Hematopoietic multipotent progenitor cell (in vitro differentiated cells): ENCODE measurements at regions not wholly inside any gene's neighbourhood (a gene's known extent, or its start where the extent isn't known, plus 50 kb on each side); places are given as distances from the start of the nearest gene placed in this dataset.
"Not testable (repeated sequence)": the region's sequence is repeated elsewhere in the genome, so short reads cannot be mapped to it uniquely, and the experiment has no call there.

ENCODE experiments used
- DNase-seq, 3 donors: peaks; one replicate each; pipeline ENCODE4 v3.0.0-alpha.2; 2011 to 2015; ENCODE audit warnings: low read depth in 2 of 3, low spot score in 2 of 3

DNA sequence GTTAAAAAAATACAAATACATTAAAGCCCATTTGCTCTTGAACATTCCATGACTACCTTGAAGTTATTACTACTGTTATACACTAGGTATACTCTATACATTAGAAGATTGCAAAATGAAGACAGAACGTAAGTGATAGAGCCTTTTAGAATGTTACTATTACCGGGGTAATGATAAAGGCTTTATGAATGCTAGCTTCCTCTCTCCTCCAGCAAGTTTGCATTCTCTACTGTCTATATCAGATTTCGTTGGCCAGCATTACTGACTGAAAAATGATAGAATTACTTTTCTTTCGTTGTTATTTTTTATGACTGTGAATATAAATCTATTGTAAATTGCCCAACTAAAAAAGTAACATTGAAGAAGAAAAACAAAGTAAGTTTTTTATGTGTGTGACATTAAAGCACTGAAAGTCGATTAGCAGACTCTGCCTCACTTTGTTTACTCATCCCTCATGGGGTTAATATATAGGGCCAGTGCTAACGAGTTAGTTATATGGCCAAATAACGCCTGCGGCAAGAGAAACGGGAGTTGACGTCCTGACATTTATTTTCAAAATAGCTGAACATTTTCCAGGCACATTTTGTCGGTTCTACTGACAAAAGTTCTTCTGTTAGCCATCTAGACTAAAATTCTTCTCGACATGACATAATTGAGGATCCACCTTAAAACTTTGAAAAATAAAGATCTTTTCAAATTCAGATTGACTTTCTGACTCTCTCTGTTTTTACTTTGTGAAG lies 163.8 kb upstream of the KITLG start:
- DNase-seq = no peak

DNA sequence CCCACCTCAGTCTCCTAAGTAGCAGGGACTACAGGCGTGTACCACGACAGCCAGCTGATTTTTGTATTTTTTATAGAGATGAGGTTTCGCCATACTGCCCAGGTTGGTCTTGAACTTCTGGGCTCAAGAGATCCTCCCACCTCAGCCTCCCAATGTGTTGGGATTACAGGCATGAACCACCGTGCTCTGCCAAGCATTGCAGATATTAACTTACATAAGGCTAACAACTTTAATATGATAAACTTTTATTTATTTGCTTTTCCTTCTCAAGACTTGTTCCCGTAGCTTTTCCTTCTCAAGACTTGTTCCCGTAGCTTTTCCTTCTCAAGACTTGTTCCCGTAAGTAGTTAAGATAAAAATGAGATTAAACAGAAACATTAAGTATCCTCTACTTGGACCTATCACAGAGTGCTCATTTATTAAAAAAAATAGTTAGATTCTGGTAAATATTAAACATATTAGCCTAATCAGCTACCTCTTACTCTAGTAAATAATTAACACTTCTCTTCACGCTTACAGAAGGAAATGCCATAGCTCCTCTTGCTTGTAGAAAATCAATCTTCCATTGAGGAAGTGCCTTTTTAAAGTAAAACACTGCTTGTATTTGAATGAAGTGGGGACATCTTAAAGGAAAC lies 157.7 kb upstream of the KITLG start:
- no peak for DNase-seq

DNA sequence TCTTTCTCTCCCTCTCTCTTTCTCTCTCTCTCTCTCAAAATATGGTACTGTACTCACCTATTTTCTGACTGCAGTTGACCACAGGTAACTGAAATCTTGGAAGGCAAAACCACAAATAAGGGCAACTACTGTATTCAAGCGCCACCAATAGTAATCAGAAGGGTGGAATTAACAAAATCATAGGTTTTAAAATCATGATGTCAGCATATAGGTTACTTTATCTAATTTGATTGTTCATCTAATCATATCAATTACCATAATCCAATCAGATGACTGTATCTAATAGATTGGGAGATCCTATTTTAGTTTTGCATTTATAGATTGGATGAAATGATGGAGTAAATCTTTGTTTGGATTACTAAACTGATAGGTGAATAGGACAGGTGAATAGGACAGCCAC lies 155.8 kb upstream of the KITLG start:
- DNase-seq = no peak

DNA sequence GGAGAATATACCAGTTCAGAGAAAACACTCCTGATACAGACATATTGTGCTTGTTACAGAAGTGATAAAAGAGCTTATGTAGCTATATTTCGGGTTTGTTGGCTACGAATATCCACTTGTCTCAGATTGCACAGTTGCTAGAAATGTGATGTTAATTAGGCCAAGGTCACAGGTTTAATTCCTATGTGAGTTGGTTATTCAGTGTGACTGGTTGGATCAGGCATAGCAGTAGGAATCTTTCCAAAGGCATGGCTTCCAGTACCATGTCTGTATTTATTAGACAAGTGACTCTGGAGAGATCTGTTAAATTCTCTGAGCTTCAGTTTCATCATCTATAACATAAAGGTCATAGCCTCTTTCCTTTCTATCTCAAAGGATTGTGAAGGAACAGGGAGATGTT lies 152.7 kb upstream of the KITLG start:
- DNase-seq = no peak

DNA sequence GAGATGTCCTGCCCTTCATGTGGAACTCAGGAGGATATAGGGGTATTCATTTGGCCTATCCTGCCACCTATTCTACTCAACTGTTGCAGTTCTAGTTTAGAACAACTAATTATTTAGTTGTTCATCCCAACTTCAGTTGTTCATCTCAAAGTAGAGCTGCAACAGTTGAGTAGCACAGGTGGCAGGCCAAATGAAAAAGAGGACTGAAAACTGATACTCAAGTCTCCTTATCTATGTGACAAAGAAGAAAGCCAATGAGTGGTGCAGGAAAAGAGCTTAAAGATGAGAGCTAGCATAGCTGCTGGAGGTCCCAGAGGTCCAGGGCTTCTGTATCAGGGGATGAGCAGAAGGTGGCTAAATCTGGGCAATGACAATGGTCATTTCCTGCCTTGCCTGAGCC lies 148.9 kb upstream of the KITLG start:
- DNase-seq = no peak

DNA sequence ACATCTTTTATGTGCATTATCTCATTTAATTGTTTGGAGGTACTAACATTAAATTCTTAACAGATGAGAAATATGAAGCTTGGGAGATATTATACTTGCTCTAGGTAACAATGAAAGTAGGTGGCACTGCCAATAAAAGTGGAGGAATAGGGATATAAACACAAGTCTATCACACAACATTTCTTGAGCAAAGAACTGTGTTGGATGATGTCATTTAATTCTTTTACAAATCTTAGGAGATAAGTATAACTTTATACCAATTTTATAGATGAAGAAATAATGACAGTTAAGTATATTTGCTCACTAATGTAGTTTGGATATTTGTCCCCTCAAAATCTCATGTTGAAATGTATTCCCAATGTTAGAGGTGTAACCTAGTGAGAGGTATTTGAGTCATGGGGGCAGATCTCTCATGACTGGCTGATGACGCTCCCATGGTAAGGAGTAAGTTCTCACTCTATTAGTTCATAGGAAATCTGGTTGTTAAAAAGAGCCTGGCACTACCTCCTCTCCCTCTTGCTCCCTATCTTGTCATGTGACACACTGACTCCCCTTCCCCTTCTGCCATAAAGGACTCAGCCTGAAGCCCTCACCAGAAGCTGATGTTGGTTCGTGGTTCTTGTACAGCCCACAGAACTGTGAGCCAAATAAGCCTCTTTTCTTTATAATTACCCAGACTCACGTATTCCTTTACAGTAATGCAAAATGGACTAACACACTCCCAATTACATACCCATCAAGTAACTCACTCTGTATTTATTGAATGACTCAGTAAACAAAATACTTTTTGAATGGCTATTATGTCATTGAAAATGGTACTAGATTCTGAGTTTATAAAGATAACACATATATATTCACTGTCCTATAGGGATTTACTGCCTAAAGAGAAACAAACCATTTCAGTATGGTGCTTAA lies 146.8 kb upstream of the KITLG start:
- no peak for DNase-seq

DNA sequence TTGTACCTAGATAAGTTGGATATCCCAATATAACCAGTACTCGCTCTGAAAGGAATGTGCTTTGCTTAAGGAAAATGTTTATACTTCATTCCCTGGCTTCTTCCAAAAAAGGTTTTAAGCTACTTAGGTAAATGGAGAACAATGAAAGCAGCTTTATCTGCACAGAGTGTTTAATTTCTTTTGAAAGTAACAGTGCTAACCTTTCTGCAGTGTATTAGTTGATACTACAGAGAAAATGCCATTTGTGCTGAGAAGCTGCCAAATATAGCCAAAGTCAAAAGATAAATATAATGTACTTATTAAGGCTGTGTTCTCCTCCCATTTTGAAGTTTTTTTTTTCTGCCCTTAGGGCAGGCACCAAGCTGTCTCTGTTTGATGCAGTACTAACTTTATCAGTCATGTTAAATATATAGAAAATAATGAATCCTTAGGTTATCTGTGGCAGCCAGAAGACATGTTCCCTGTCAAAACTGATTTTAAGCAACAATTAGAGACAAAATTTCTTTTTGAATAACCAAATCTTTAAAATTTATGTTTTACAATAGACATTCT lies 145.4 kb upstream of the KITLG start:
- no peak for DNase-seq

DNA sequence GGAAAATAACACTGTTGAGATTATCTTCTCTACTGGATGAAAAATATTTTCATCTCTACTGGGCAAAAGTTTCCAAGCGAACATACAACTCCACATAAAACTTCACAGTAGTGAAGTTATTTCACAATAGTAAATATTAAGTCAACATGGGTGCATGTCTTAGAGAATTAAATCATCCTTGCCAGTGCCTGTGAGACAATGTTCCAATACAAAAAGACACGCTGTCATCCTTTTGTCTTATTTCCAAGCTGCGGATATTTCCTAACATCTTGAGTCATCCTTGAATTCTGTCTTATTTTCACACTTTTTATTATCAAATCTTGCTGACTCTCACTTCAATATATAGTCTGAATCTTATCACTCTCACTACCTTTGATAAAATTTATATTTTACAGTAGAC lies 142.9 kb upstream of the KITLG start:
- no peak for DNase-seq

DNA sequence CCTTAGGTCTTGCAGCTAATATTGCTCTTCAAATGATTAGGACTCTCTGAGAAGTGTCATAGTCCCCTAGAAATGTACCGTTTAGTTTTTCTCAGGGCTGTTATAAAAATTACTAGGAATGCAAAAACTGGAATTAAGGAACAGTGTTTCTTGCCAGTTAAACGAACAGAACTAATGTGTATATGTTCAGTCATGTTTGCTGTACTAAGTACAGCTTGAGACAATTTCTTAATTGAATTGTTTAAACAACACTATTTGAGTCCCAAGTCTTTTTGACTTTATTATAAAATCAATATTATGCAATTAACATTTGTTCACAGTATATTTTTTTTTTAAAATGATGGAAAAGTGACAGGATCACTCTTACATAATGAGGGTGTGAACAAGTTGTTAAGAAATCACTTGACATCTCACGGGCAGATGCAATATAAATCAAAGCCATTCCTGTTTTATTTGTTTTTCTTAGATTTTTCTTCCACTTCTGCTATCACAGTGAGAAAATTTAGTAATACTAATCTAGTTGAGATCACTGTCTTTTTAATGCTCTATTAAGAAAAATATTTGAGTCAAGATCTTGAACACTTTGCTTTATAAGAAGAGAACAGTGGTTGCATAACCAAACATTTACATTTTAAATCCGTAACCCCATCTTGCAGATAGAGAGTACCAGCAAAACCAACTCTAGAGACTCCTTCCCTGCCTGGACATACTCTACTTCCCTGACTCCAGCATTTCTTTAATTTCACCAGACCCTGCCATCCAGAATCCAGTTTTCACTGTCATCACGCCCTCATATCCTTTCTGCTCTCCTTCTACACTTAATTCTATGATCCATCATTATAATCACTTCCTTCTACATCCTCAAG lies 140.7 kb upstream of the KITLG start:
- no peak for DNase-seq

DNA sequence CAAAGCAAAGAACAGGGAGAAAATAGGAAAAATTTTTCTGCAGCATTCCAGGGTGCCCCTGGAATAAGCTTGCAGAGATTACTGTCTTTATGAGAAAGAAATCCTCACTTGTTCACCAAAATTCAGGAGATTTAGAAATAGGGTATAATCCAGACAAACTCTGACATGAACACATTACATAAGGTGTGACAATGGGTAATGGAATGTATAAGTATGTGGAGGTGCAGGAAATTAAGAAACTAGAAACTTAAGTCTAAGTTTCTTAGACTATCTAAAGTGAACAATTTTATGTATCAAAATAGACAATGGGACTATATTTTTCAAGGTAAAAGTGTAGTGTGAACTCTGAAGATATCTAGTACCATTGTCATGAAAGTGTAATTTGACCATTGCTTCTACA lies 140.0 kb upstream of the KITLG start:
- no peak for DNase-seq

DNA sequence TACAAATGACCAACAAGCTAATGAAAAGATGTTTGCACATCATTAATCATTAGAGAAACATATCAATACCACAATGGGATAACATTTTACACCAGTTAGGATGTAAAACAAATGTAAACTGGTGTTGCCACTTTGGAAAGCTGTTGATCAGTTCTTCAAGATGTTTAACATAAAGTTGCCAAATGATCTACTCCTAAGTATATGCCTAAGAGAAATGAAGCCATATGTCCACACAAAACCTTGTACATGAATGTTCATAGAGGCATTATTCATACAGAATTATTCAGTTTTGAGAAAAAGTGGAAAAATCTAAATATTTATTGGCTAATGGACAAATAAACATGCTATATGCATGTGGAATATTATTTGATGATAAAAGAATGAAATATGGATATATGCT lies 136.9 kb upstream of the KITLG start:
- DNase-seq = no peak

DNA sequence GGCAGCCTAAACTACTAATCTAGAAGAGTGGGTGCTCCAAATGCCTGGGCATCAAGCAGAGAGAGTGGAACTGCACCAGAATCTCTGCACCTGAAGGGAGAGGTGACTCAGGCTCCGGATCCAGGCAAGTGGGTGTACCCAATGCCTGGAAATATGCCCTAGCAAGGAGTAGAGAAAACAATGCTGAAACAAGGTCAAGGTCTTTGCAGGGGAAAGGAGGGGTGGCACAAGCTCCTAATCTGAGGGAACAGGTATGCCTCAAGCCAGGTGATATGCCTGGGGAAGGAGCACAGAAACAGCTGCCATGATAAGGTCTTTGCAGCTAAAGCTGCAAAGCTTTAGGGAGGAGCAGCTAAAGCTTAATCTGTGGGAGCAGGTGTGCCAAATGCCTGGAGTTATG lies 136.0 kb upstream of the KITLG start:
- DNase-seq = no peak

DNA sequence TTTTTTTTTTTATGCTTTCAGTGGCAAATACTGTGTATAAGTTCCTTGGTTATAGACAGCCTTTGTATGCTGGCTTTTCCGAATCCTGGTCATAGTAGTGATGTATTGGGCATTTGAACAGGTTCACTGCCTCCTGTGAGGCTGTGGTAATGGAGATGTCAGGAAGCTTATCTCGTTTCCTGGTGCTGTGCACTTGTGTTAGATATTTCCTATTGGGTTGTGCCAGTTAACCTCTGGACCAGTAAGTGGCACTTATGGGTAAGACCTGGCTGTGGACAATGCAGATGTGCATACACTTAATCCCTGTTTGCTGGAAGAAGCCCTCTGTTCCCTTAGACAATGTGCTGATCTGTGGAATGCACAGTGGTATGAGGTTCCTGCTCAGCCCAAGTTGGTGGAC lies 135.4 kb upstream of the KITLG start:
- DNase-seq = peak in 1 of 3 donors; percentile 2

DNA sequence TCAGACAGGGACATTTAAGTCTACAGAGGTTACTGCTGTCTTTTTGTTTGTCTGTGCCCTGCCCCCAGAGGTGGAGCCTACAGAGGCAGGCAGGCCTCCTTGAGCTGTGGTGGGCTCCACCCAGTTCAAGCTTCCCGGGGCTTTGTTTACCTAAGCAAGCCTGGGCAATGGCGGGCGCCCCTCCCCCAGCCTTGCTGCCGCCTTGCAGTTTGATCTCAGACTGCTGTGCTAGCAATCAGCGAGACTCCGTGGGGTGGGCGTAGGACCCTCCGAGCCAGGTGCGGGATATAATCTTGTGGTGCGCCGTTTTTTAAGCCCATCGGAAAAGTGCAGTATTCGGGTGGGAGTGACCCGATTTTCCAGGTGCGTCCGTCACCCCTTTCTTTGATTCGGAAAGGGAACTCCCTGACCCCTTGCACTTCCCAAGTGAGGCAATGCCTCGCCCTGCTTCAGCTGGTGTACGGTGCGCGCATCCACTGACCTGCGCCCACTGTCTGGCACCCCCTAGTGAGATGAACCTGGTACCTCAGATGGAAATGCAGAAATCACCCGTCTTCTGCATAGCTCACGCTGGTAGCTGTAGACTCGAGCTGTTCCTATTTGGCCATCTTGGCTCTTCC lies 134.1 kb upstream of the KITLG start:
- DNase-seq = not testable (repeated sequence)

DNA sequence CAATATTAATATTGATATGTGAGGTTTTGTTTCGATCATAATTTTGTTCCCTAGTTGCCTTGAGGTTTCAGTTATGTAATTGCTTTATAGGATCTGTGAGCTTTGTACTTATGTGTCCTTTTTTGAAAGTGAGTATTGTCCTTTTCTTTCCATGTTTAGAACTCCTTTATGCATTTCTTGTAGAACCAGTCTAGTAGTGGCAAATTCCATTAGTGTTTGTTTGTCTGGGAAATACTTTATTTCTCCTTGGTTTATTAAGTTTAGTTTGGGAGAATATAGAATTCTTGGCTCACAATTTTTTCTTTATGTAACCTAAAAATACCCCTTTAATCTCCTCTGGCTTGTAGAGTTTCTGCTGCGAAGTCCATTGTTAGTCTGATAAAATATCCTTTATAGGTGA lies 127.5 kb upstream of the KITLG start:
- no peak for DNase-seq

DNA sequence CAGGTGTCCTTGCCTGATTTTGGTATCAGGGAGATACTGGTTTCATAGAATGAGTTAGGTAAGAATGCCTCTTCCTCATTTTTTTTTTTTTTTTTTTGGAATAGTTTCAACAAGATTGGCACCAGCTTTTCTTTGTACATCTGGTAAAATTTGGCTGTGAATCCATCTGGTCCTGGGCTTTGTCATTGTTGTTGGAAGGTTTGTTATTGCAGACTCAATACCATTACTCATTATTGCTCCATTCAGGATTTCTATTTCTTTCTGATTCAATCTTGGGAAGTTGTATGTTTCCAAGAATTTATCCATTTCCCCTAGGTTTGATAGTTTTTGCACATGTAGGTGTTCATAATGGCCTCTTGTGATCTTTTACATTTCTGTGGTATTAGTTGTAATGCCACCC lies 126.0 kb upstream of the KITLG start:
- DNase-seq = no peak

DNA sequence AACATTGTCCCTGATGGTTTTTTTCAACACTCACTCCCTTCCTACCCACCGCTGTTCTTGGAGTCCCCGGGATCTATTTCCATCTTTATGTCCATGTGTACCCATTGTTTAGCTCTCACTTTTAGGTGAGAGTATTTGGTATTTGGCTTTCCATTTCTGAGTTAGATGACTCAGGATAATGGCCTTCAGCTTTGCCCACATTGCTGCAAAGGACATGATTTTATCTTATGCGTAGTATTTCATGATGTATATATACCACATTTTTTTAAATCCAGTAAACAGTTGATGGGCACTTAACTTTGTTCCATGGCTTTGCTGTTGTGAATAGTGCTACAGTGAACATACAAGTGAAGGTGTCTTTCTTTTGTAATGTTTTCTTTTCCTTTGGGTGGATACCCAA lies 123.5 kb upstream of the KITLG start:
- DNase-seq = no peak

DNA sequence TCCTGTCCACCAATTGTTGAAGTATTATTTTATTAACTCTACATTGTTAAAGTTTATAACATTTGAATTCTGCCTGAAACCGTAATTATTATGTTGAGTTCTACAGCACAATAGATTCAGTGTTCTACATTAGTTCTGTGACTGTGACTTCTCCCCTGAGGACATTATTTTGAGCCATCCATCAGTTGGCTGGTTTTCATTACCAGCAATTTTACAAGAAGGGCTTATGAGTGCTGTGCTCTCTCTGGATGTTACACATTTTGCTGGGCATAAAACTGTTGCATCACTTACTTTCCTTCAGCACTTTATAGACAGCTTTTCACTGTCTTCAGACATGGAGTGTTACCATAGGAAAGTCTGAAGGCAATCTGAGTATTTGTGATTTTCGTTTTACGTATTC lies 118.2 kb upstream of the KITLG start:
- no peak for DNase-seq

DNA sequence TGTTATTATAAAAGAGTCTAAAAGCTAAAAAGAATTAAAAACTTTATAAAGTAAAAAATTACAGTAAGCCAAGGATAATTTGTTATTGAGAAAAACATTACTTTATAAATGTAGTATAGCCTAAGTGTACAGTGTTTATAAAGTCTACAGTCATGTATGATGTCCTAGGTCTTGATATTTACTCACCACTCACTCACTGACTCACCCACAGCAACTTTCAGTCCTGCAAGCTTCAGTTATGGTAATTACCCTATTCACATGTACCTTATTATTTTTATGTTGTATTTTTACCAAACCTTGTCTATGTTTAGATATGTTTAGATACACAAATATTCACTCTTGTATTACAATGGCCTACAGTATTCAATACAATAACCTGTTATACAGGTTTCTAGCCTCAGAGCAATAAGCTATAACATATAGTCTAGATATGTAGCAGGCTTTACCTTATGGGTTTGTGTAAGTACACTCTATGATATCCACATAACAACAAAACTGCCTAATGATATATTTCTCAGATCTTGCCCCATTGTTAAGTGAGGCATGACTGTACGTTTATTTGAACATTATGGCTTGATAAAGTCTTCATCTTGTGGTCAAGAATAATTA lies 113.7 kb upstream of the KITLG start:
- DNase-seq = no peak

DNA sequence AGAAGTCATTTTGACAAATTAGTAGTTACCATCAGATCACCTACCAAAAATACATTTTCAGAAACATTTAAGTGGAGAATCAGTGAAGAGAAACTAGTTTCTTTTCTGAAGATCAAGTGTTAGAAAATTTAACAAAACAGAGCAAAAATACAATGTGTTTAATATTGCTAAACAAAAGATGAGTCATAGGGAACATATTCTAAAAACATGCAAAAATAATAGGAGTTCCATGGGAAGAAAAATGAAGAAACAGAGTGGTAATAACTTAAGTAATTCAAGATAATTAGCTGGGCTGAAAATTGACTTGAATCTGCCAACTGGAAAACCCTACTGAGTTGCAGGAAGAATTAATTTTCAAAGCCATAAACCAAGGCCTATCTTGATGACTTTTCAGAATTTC lies 111.5 kb upstream of the KITLG start:
- DNase-seq = no peak
